Mesenchymal stem cell (in vitro differentiated cells and primary cell): ENCODE measurements at regions not wholly inside any gene's neighbourhood (a gene's known extent, or its start where the extent isn't known, plus 50 kb on each side); places are given as distances from the start of the nearest gene placed in this dataset.

Experiments used
- DNase-seq: peaks from one replicate; pipeline ENCODE4 v3.0.0-alpha.2; 2013
- H2AFZ ChIP-seq: one replicate; pipeline ENCODE4 v1.6.1; 2013; ENCODE audit warnings: low read depth, mild to moderate bottlenecking, control low read depth, inconsistent platforms, low read length, moderate library complexity
- H2AK5ac ChIP-seq: 2 replicates; pipeline ENCODE4 v1.6.1; 2013; ENCODE audit warnings: low read length, moderate library complexity, mild to moderate bottlenecking, inconsistent platforms; ENCODE audit not compliant: severe bottlenecking
- H2BK120ac ChIP-seq: one replicate; pipeline ENCODE4 v1.6.1; 2013; ENCODE audit warnings: low read depth, mild to moderate bottlenecking, inconsistent platforms, low read length, moderate library complexity
- H2BK12ac ChIP-seq, 2 experiments: one replicate each; pipeline ENCODE4 v1.6.1; 2013; ENCODE audit warnings: inconsistent platforms in 2 of 2, low read length in 2 of 2, mild to moderate bottlenecking in 2 of 2, moderate library complexity in 2 of 2, control low read depth in 1 of 2
- H2BK15ac ChIP-seq: one replicate; pipeline ENCODE4 v1.6.1; 2013; ENCODE audit warnings: mild to moderate bottlenecking, low read depth, inconsistent platforms; ENCODE audit not compliant: poor library complexity, severe bottlenecking
- H2BK5ac ChIP-seq: 2 replicates; pipeline ENCODE4 v1.6.1; 2013; ENCODE audit warnings: low read depth, mild to moderate bottlenecking, low read length, control low read depth, inconsistent platforms; ENCODE audit not compliant: poor library complexity, severe bottlenecking
- H3K14ac ChIP-seq, 2 experiments: one replicate each; pipeline ENCODE4 v1.6.1; 2013; ENCODE audit warnings: inconsistent platforms in 2 of 2, low read length in 2 of 2, control low read depth in 1 of 2, mild to moderate bottlenecking in 1 of 2, moderate library complexity in 1 of 2
- H3K18ac ChIP-seq, 2 experiments: one replicate each; pipeline ENCODE4 v1.6.1; 2013; ENCODE audit warnings: inconsistent platforms in 2 of 2, low read length in 2 of 2, control low read depth in 1 of 2, low read depth in 1 of 2, mild to moderate bottlenecking in 1 of 2
- H3K23ac ChIP-seq, 2 experiments: one replicate each; pipeline ENCODE4 v1.6.1; 2013; ENCODE audit warnings: inconsistent platforms in 2 of 2, low read length in 2 of 2, mild to moderate bottlenecking in 2 of 2, moderate library complexity in 2 of 2, control low read depth in 1 of 2
- H3K27ac ChIP-seq: 2 replicates; pipeline ENCODE4 v1.5.1; 2013; ENCODE audit warnings: mild to moderate bottlenecking, moderate library complexity, low read length, control low read depth, inconsistent platforms; ENCODE audit not compliant: poor library complexity, severe bottlenecking
- H3K27me3 ChIP-seq, 2 experiments: 2 replicates each; pipeline versions ENCODE4 v1.6.1 to v1.7.0; 2013; ENCODE audit warnings: low read length in 2 of 2, mild to moderate bottlenecking in 2 of 2, moderate library complexity in 2 of 2, control low read depth in 1 of 2, inconsistent platforms in 1 of 2; ENCODE audit not compliant: control insufficient read depth in 1 of 2, insufficient read depth in 1 of 2
- H3K36me3 ChIP-seq, 2 experiments: 2 replicates each; pipeline versions ENCODE4 v1.6.1 to v1.7.0; 2013; ENCODE audit warnings: low read length in 2 of 2, control low read depth in 1 of 2, inconsistent platforms in 1 of 2, low read depth in 1 of 2, mild to moderate bottlenecking in 1 of 2; ENCODE audit not compliant: insufficient read depth in 2 of 2, control insufficient read depth in 1 of 2
- H3K4ac ChIP-seq, 2 experiments: one replicate each; pipeline ENCODE4 v1.6.1; 2013; ENCODE audit warnings: inconsistent platforms in 2 of 2, low read length in 2 of 2, mild to moderate bottlenecking in 2 of 2, moderate library complexity in 2 of 2, control low read depth in 1 of 2, low read depth in 1 of 2
- H3K4me1 ChIP-seq: 2 replicates; pipeline ENCODE4 v1.6.1; 2013; ENCODE audit warnings: low read depth, low read length, control low read depth; ENCODE audit not compliant: control insufficient read depth, insufficient read depth
- H3K4me2 ChIP-seq: 2 replicates; pipeline ENCODE4 v1.6.1; 2013; ENCODE audit warnings: low read length, mild to moderate bottlenecking, inconsistent platforms; ENCODE audit not compliant: poor library complexity, severe bottlenecking
- H3K4me3 ChIP-seq, 2 experiments: 2 replicates each; pipeline versions ENCODE4 v1.5.1 to v1.7.0; 2013; ENCODE audit warnings: low read length in 2 of 2, mild to moderate bottlenecking in 2 of 2, control low read depth in 1 of 2, low read depth in 1 of 2; ENCODE audit not compliant: insufficient read depth in 1 of 2
- H3K79me1 ChIP-seq: replicated peaks from 2 replicates; pipeline ENCODE4 v1.6.1; 2013; ENCODE audit warnings: mild to moderate bottlenecking, control low read depth, low read length, inconsistent platforms; ENCODE audit not compliant: poor library complexity, severe bottlenecking
- H3K9ac ChIP-seq: 2 replicates; pipeline ENCODE4 v1.7.0; 2013; ENCODE audit warnings: mild to moderate bottlenecking, low read length, moderate library complexity
- H3K9me3 ChIP-seq: 2 replicates; pipeline ENCODE4 v1.7.0; 2013; ENCODE audit warnings: mild to moderate bottlenecking, low read length; ENCODE audit not compliant: control insufficient read depth
- H4K8ac ChIP-seq: one replicate; pipeline ENCODE4 v1.6.1; 2013; ENCODE audit warnings: inconsistent platforms, mild to moderate bottlenecking, low read length, moderate library complexity
- H4K91ac ChIP-seq: one replicate; pipeline ENCODE4 v1.6.1; 2013; ENCODE audit warnings: mild to moderate bottlenecking, low read length, inconsistent platforms
- WGBS: methylation state at CpG from one replicate; pipeline ENCODE4 v1.1.7; 2013; ENCODE audit warnings: mixed read lengths; 5-methylcytosine and 5-hydroxymethylcytosine counted together

DNA sequence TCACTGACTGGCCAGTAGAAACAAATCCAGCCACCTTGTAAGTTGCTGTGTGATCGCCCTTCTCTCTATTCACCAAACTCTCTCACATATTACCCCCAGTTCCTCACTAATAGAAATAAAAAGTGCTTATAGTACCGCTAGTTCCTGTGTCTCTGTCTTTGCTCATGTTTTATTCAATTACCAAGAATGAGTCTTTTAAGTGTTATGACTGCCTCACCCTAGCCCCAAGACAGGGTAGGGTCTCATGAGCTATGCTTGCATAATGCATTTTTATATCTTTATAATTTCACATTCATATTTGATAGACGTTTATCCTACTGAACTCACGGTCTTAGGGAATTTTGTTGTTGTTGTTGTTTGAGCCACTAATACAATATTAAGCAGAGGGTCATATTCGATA is 109.6 kb upstream of the DOK6 start:
- Histone ChIP-seq H3K4me1 (no peaks in the 10 kb centered on the region), H3K9ac (no peak overlapping the region), H3K4me3 (no peak overlapping the region), H3K27me3 (no peaks in the 10 kb centered on the region), H3K4ac (no peak overlapping the region), H3K14ac (no peak overlapping the region), H2AFZ (no peak overlapping the region), H3K79me1 (no peaks in the 10 kb centered on the region), H3K4me2 (no peak overlapping the region), H2BK5ac (no peak overlapping the region), H3K36me3 (no peaks in the 10 kb centered on the region), H3K18ac (no peak overlapping the region), H2BK120ac (no peak overlapping the region), H2AK5ac (no peak overlapping the region), H2BK15ac (no peak overlapping the region), H3K27ac (no peak overlapping the region), H2BK12ac (no peak overlapping the region), H3K23ac (no peak overlapping the region), H4K8ac (no peak overlapping the region), H4K91ac (no peak overlapping the region), H3K9me3 (no peaks in the 10 kb centered on the region)
- no peak for DNase-seq
- 96% methylated on average over 2 of the region's 5 CpGs for WGBS

DNA sequence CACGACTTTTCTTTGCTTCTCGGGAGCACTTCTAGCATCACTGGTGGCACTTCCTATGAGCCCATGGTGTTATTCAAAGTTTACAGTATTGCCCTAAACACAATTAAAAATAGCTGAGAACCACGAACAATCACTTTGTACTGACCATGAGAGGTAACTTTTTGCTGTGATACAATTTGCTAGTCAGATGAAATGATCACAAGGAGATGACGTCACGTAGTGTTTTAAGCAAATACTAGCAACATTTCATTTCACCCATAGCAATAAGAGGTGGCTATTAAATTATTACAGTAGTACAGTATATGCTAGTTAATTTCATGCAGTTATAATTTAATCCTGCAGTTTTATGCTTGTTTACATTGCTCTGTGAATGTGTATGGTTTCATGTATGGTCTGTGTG is 108.9 kb upstream of the DOK6 start:
- no peak overlapping the region for H4K91ac ChIP-seq
- H3K4me1 ChIP-seq = no peaks in the 10 kb centered on the region
- no peak overlapping the region for H2BK15ac ChIP-seq
- H3K4me3 ChIP-seq = no peak overlapping the region
- H2AK5ac ChIP-seq = no peak overlapping the region
- no peak overlapping the region for H4K8ac ChIP-seq
- no peak overlapping the region for H3K14ac ChIP-seq
- H2BK5ac ChIP-seq = no peak overlapping the region
- no peak overlapping the region for H2BK120ac ChIP-seq
- no peaks in the 10 kb centered on the region for H3K27me3 ChIP-seq
- H3K4ac ChIP-seq = no peak overlapping the region
- H3K27ac ChIP-seq = no peak overlapping the region
- H3K36me3 ChIP-seq = no peaks in the 10 kb centered on the region
- WGBS = 84% methylated on average over 3 of the region's 5 CpGs
- no peaks in the 10 kb centered on the region for H3K79me1 ChIP-seq
- no peak overlapping the region for H3K4me2 ChIP-seq
- H3K18ac ChIP-seq = no peak overlapping the region
- no peak for DNase-seq
- no peak overlapping the region for H2AFZ ChIP-seq
- H3K9me3 ChIP-seq = peaks cover 4% of the 10 kb centered on the region
- H3K9ac ChIP-seq = no peak overlapping the region
- no peak overlapping the region for H2BK12ac ChIP-seq
- H3K23ac ChIP-seq = no peak overlapping the region

DNA sequence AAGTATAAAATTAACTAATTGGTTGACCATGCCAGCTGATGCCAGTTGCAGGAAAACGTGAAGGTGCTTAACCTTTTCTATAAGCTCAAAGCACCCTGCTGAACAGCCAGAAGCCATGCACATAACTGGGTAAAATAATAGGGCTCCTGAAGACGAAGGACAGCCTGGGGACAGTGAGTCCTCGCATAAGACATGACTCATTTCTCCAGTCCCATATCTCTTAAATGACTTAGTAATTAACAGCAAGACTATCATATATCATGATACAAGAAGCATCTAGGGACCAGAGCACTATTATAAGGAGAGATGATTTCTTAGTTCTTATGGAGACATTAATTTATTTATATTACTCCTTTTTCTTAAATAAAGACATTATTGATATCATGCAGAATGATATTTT is 100.5 kb upstream of the DOK6 start:
- Histone ChIP-seq H3K79me1 (no peaks in the 10 kb centered on the region), H3K9me3 (peaks cover 12% of the 10 kb centered on the region), H3K27ac (no peak overlapping the region), H2AK5ac (no peak overlapping the region), H3K4me2 (no peak overlapping the region), H3K4ac (no peak overlapping the region), H3K9ac (no peak overlapping the region), H3K23ac (no peak overlapping the region), H2BK12ac (no peak overlapping the region), H3K36me3 (no peaks in the 10 kb centered on the region), H4K8ac (no peak overlapping the region), H3K4me1 (no peaks in the 10 kb centered on the region), H2AFZ (no peak overlapping the region), H3K18ac (no peak overlapping the region), H3K14ac (no peak overlapping the region), H2BK15ac (no peak overlapping the region), H2BK5ac (no peak overlapping the region), H2BK120ac (no peak overlapping the region), H3K4me3 (no peak overlapping the region), H3K27me3 (no peaks in the 10 kb centered on the region), H4K91ac (no peak overlapping the region)
- WGBS = 97% methylated on average over 2 of the region's 3 CpGs
- no peak for DNase-seq

DNA sequence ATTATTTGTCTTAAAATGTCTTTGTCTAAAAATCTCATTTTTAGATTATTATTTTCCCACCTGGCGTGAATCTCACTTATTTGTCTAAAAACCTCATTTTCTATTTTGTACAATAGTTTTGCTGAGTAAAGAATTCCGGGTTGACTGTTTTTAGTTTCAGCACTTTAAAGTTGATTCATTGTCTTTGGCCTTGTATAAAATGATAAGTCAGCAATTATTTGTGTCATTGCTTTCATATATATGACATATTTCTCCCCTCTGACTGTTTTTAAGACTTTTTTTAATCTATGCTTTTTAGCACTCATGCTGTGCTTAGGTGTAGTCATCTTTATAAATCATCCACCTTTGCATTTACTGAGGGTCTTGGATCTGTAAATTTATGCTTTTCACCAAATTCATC is 92.1 kb upstream of the DOK6 start:
- WGBS = no CpG with 5 or more reads among the region's 2 CpGs
- H2BK15ac ChIP-seq = no peak overlapping the region
- peaks cover 3% of the 10 kb centered on the region for H3K9me3 ChIP-seq
- no peak overlapping the region for H3K27ac ChIP-seq
- H3K9ac ChIP-seq = no peak overlapping the region
- H3K27me3 ChIP-seq = no peaks in the 10 kb centered on the region
- no peak overlapping the region for H2BK12ac ChIP-seq
- H2AFZ ChIP-seq = no peak overlapping the region
- no peaks in the 10 kb centered on the region for H3K36me3 ChIP-seq
- H2BK5ac ChIP-seq = no peak overlapping the region
- H3K14ac ChIP-seq = no peak overlapping the region
- H3K4me2 ChIP-seq = no peak overlapping the region
- H4K8ac ChIP-seq = no peak overlapping the region
- no peak for DNase-seq
- H3K18ac ChIP-seq = no peak overlapping the region
- H3K4ac ChIP-seq = no peak overlapping the region
- no peak overlapping the region for H2BK120ac ChIP-seq
- no peaks in the 10 kb centered on the region for H3K4me1 ChIP-seq
- no peak overlapping the region for H2AK5ac ChIP-seq
- no peaks in the 10 kb centered on the region for H3K79me1 ChIP-seq
- H3K4me3 ChIP-seq = no peak overlapping the region
- no peak overlapping the region for H4K91ac ChIP-seq
- H3K23ac ChIP-seq = no peak overlapping the region
